ENCODE measurements at regions not wholly inside any gene's neighbourhood (a gene's known extent, or its start where the extent isn't known, plus 50 kb on each side); places are given as distances from the start of the nearest gene placed in this dataset.
"Not testable (repeated sequence)": the region's sequence is repeated elsewhere in the genome, so short reads cannot be mapped to it uniquely, and the experiment has no call there.

DNA sequence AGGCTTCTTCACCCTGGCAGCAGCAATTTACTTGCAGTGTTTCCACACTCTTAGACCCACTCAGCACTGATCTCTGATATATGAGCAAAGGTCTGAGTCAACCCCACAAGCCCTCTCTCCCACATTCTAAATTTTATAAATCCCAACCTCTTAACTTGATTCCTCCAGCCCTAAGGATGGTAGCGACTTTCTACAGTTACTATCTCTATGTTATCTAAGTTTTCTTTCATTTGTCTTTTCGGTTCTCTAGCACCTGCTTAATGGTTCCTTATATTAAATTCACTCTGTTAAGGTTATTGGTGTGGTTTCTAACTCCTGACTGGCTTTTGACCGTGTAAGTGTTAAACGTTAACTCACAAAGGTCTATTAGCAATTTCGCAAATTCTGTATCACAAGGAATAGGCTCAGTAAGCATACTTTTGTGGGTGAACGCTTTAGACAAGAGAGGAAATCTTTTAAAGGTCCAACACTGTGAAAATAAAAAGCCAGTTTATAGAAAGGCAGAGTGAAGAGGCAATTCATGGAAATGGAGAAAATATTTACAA, 99.3 kb downstream of the DLEU7 start:
- DNase-seq (ENCODE audit: low read depth in 2 of 2), result no peak

GRCh38 chr13:50745542-50746115, 97.9 kb downstream of the DLEU7 start:
- no peak for DNase-seq (ENCODE audit: low read depth in 2 of 2)

- no peak for DNase-seq (ENCODE audit: low read depth in 2 of 2)
Measured at GRCh38 chr13:50747737-50748350, 95.6 kb downstream of the DLEU7 start.

DNA sequence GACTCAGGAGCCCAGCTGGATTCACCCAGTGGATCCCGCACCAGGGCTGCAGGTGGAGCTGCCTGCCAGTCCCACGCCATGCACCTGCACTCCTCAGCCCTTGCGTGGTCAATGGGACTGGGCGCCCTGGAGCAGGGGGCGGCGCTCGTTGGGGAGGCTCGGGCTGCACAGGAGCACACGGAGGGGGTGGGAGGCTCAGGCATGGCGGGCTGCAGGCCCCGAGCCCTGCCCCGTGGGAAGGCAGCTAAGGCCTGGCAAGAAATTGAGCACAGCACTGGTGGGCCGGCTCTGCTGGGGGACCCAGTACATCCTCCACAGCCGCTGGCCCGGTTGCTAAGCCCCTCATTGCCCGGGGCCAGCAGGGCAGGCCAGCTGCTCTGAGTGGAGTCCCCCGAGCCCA, 90.3 kb downstream of the DLEU7 start:
- DNase-seq (ENCODE audit: low read depth in 2 of 2), result not testable (repeated sequence)

DNA sequence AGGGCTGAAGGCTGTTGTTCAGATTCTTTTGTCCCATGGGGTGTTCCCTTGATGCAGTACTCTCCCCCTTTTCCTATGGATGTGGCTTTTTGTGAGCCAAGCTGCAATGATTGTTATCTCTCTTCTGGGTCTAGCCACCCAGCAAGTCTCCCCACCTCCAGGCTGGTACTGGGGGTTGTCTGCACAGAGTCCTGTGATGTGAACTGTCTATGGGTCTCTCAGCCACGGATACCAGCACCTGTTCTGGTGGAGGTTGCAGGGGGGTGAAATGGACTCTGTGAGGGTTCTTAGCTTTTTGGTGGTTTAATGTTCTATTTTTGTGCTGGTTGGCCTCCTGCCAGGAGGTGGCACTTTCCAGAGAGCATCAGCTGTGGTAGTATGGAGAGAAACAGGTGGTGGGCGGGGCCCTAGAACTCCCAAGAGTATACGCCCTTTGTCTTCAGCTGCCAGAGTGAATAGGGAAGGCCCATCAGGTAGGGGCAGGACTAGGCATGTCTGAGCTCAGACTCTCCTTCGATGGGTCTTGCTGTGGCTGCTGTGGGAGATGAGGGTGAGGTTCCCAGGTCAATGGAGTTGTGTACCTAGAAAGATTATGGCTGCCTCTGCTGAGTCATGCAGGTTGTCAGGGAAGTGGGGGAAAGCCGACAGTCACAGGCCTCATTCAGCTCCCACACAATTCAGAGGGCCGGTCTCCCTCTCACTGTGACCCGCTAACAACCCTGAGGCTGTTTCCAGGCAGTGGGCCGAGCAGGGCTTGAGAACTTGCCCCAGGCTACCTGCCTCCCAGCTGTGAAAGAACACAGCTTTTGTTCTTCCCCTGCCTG, 87.4 kb downstream of the DLEU7 start:
- not testable (repeated sequence) for DNase-seq (ENCODE audit: low read depth in 2 of 2)

DNA sequence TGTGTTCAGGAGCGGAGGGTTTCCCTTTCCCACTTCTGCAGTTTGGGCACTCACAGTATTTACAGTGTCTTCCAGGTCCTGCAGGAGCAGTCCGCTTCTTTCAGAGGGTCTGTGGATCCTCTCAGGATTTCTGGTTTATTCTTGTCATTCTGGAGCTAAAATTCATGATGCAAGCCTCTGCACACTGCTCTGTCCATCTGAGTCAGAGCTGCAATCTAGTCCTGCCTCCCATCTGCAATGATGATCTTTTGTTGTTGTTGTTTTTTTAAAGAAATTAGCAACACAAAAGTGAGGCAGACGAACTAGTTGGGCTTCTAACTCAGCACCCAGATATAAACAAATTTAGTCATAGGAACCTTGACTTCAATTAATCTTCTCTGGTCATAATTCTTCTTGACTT, 86.5 kb downstream of the DLEU7 start:
- no peak for DNase-seq (ENCODE audit: low read depth in 2 of 2)

DNA sequence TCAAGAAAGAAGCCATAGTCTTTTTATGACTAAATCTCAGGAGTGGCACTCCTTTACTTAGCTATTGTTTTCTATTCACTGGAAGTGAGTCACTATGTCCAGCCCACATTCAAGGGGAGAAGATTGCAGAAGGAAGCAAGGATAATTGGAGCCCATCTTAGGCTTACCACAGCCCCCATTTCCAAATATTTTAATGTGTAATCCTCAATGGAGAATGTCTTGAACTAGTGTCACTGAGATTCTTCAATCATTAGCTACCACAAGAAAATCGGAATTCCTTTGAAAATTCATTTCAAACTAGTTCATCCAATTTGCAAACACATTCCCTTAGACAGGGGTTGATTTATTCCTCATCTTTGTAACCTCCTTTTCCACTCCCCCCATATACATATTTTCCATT, 84.7 kb downstream of the DLEU7 start:
- no peak for DNase-seq (ENCODE audit: low read depth in 2 of 2)

- no peak for DNase-seq (ENCODE audit: low read depth in 2 of 2)
Measured at GRCh38 chr13:50760751-50761150, 82.7 kb downstream of the DLEU7 start.

GRCh38 chr13:50761406-50761805, 82.1 kb downstream of the DLEU7 start:
- DNase-seq (ENCODE audit: low read depth in 2 of 2), result no peak

DNA sequence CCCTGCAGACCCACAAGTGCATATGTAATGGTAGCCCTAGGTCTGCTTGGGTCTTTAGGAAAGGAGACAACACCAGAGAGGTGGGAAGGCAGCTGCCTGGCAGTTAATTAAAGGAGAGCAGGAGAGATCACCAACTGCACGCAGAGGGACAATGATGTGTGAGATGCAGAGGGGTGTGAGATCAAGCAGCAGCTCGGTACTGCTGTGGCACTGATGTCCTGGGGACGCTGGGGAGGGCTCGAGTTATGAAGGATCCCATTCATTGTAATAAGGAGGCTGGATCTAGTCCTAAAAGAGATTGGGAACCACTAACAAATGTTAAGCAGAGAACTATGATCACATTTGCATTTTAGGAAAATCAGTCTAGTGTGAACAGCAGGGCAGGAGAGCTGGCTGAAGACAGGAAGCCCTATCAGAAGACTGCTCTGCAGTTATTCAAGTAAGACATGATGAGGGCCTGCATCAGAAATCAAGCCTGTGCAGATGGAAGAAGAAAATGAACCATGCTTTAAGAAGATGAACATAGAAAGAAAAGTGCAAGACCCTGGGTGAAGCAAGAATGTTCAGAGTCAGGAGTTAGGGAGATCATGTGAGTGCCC, 80.4 kb downstream of the DLEU7 start:
- DNase-seq (ENCODE audit: low read depth in 2 of 2), result no peak

DNA sequence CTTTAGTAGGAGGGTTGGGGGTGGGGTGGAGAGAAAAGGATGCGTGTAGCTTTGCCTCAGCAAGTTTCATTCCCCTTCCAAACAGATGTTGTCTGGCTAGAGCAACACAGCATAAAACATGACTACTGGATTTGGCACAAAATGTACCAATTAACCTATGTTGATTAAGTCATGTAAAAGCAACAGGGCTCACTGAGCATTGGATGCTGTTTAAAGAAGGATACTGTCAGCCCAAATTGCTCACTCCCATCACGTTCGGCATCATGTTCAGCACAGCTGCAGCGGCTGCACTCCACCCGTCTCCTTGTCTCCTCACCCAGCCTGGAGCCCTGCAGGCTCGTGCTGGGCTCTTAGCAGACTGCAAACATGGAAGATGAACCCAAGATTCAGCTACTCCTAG, 77.5 kb downstream of the DLEU7 start:
- DNase-seq (ENCODE audit: low read depth in 2 of 2), result no peak

- no peak for DNase-seq (ENCODE audit: low read depth in 2 of 2)
Measured at GRCh38 chr13:50766695-50767094, 76.8 kb downstream of the DLEU7 start.

GRCh38 chr13:50772881-50773280, 70.6 kb downstream of the DLEU7 start:
- DNase-seq (ENCODE audit: low read depth in 2 of 2), result not testable (repeated sequence)
